A549 (cell line): ENCODE measurements at regions not wholly inside any gene's neighbourhood (a gene's known extent, or its start where the extent isn't known, plus 50 kb on each side); places are given as distances from the start of the nearest gene placed in this dataset.

Experiments used
- ATAC-seq, 2 experiments: fragments of 200-7000 bp in 1 of 2; fragments of >200 bp in 1 of 2; cut with Nextera tagmentation in 1 of 2; cut with Tn5 transposase in 1 of 2; 3 replicates each; pipeline versions ENCODE4 v1.8.0 to v1.9.1; 2018 to 2020; ENCODE audit warnings: mild to moderate bottlenecking in 1 of 2, moderate library complexity in 1 of 2
- CTCF ChIA-PET: fragments of 300-600 bp; sonication (Branson Sonifier 250); formaldehyde crosslinking; extraction: SDS; loops from one replicate; lab custom pipeline; 2021; ENCODE audit warnings: antibody characterized with exemption, inconsistent platforms; lab: Yijun Ruan, JAX
- POLR2A ChIA-PET: fragments of 350-600 bp; formaldehyde crosslinking; extraction: SDS; loops from one replicate; lab custom pipeline; 2021; ENCODE audit warnings: antibody characterized with exemption, inconsistent platforms; lab: Yijun Ruan, JAX
- DNase-seq, 2 experiments: peaks; one replicate each; pipeline versions ENCODE4 v3.0.0 to v3.0.0-alpha.2; 2011 to 2016; ENCODE audit warnings: low read depth in 1 of 2, low spot score in 1 of 2
- FAIRE-seq: peaks from 2 replicates; lab custom pipeline; 2011; peaks lifted over from hg19 to GRCh38; lab: Jason Lieb, UNC
- H3K27ac ChIP-seq, 2 experiments: fragments of >200 bp; sonication (Bioruptor Twin); formaldehyde crosslinking; 3 replicates each; pipeline ENCODE4 v1.5.1; 2016 to 2017
- H3K4me1 ChIP-seq: fragments of >200 bp; sonication (Bioruptor Twin); formaldehyde crosslinking; 3 replicates; pipeline ENCODE4 v1.6.1; 2016
- H3K4me2 ChIP-seq: fragments of >200 bp; sonication (Bioruptor Twin); formaldehyde crosslinking; 3 replicates; pipeline ENCODE4 v1.6.1; 2016
- H3K4me3 ChIP-seq: fragments of >200 bp; sonication (Bioruptor Twin); formaldehyde crosslinking; 3 replicates; pipeline ENCODE4 v1.5.1; 2016
- H3K9me3 ChIP-seq: fragments of >200 bp; sonication (Bioruptor Twin); formaldehyde crosslinking; 3 replicates; pipeline ENCODE4 v1.6.1; 2016
- CHD2 ChIP-seq: fragments of 150-350 bp; IDR thresholded peaks from 2 replicates; pipeline ENCODE4 v1.6.1; 2014; ENCODE audit warnings: low read length; ENCODE audit not compliant: partially characterized antibody
- CHD4 ChIP-seq: fragments of 200-600 bp; sonication (generic); IDR thresholded peaks from 2 replicates; pipeline ENCODE4 v1.6.1; 2016; ENCODE audit warnings: antibody characterized with exemption, mild to moderate bottlenecking, borderline replicate concordance
- EHF ChIP-seq: fragments of 250-450 bp; sonication (Bioruptor Pico); IDR thresholded peaks from 2 replicates; pipeline ENCODE4 v1.5.0; 2020; ENCODE audit warnings: mild to moderate bottlenecking
- FOSB ChIP-seq: fragments of 250-450 bp; sonication (Bioruptor Pico); IDR thresholded peaks from 2 replicates; pipeline ENCODE4 v1.5.0; 2020; ENCODE audit warnings: mild to moderate bottlenecking, moderate library complexity
- GATA3 ChIP-seq: IDR thresholded peaks from 2 replicates; pipeline ENCODE4 v1.6.1; 2012; ENCODE audit warnings: borderline replicate concordance
- HEYL ChIP-seq: fragments of 250-450 bp; sonication (Bioruptor Pico); IDR thresholded peaks from 2 replicates; pipeline ENCODE4 v1.8.0; 2021; ENCODE audit warnings: mild to moderate bottlenecking, moderate library complexity
- HOXB5 ChIP-seq: fragments of 250-450 bp; sonication (Bioruptor Pico); IDR thresholded peaks from 2 replicates; pipeline ENCODE4 v1.5.0; 2020; ENCODE audit warnings: mild to moderate bottlenecking, moderate library complexity
- JUN ChIP-seq, 2 experiments: fragments of >200 bp; sonication (Bioruptor Twin); formaldehyde crosslinking; IDR thresholded peaks; 2 replicates in 1 of 2; 3 replicates in 1 of 2; pipeline ENCODE4 v1.6.1; 2016 to 2017
- KDM5A ChIP-seq: fragments of 200-600 bp; sonication (generic); IDR thresholded peaks from 2 replicates; pipeline ENCODE4 v1.6.1; 2016; ENCODE audit warnings: antibody characterized with exemption, mild to moderate bottlenecking
- MAFK ChIP-seq: fragments of 450-650 bp; IDR thresholded peaks from 2 replicates; pipeline ENCODE4 v1.6.1; 2014; ENCODE audit not compliant: partially characterized antibody
- MAZ ChIP-seq: fragments of 150-350 bp; IDR thresholded peaks from 2 replicates; pipeline ENCODE4 v1.6.1; 2014; ENCODE audit warnings: antibody characterized with exemption, low read depth, low read length, borderline replicate concordance
- NFE2L2 ChIP-seq: fragments of 150-350 bp; conservative IDR thresholded peaks from 2 replicates; pipeline ENCODE4 v1.6.1; 2014; ENCODE audit warnings: low read length
- NPAS2 ChIP-seq: fragments of 250-450 bp; sonication (Bioruptor Pico); IDR thresholded peaks from 2 replicates; pipeline ENCODE4 v1.8.0; 2022; ENCODE audit warnings: mild to moderate bottlenecking, moderate library complexity, borderline replicate concordance
- NR3C1 ChIP-seq: fragments of >200 bp; sonication (Bioruptor Twin); formaldehyde crosslinking; IDR thresholded peaks from 3 replicates; pipeline ENCODE4 v1.6.1; 2017
- POLR2AphosphoS2 ChIP-seq: conservative IDR thresholded peaks from 2 replicates; pipeline ENCODE4 v1.6.1; 2012; ENCODE audit warnings: low read length, improper control_type of control experiment, inconsistent platforms
- RAD21 ChIP-seq, 2 experiments: fragments of >200 bp in 1 of 2; sonication (Bioruptor Twin) in 1 of 2; formaldehyde crosslinking in 1 of 2; IDR thresholded peaks in 1 of 2; conservative IDR thresholded peaks in 1 of 2; 2 replicates in 1 of 2; 3 replicates in 1 of 2; pipeline ENCODE4 v1.6.1; 2012 to 2018; ENCODE audit warnings: inconsistent platforms in 1 of 2
- RCOR1 ChIP-seq: fragments of 150-350 bp; IDR thresholded peaks from 2 replicates; pipeline ENCODE4 v1.6.1; 2014; ENCODE audit warnings: antibody characterized with exemption, low read length, low read depth
- RNF2 ChIP-seq: fragments of 200-600 bp; sonication (generic); IDR thresholded peaks from 2 replicates; pipeline ENCODE4 v1.6.1; 2016; ENCODE audit warnings: low read depth, mild to moderate bottlenecking, antibody characterized with exemption, moderate library complexity, borderline replicate concordance
- SREBF2 ChIP-seq: fragments of 450-650 bp; IDR thresholded peaks from 2 replicates; pipeline ENCODE4 v1.6.1; 2014; ENCODE audit warnings: mild to moderate bottlenecking, moderate library complexity
- TP53 ChIP-seq: fragments of 250-450 bp; sonication (Bioruptor Pico); IDR thresholded peaks from 2 replicates; pipeline ENCODE4 v1.5.0; 2021; ENCODE audit warnings: mild to moderate bottlenecking, moderate library complexity
- ZC3H11A ChIP-seq: fragments of 450-650 bp; IDR thresholded peaks from 2 replicates; pipeline ENCODE4 v1.6.1; 2014; ENCODE audit warnings: antibody characterized with exemption, mild to moderate bottlenecking
- ZFP36 ChIP-seq: fragments of 450-650 bp; IDR thresholded peaks from 2 replicates; pipeline ENCODE4 v1.6.1; 2014; ENCODE audit warnings: borderline replicate concordance; ENCODE audit not compliant: partially characterized antibody
- ZNF302 ChIP-seq: fragments of 250-450 bp; sonication (Bioruptor Pico); IDR thresholded peaks from 2 replicates; pipeline ENCODE4 v1.9.0; 2021; ENCODE audit warnings: inconsistent platforms, mild to moderate bottlenecking, moderate library complexity
- ZSCAN20 ChIP-seq: fragments of 250-450 bp; sonication (Bioruptor Pico); IDR thresholded peaks from 2 replicates; pipeline ENCODE4 v1.8.0; 2022; ENCODE audit warnings: mild to moderate bottlenecking, moderate library complexity
- WGBS: methylation state at CpG from one replicate; pipeline ENCODE4 v1.1.6; 2017; ENCODE audit errors: missing lambda C conversion rate; 5-methylcytosine and 5-hydroxymethylcytosine counted together
- TF ChIP-seq, protein P1 (sequence below): fragments of 200-600 bp; sonication (generic); IDR thresholded peaks from 2 replicates; pipeline ENCODE4 v1.6.1; 2016; ENCODE audit warnings: antibody characterized with exemption, mild to moderate bottlenecking, moderate library complexity
- TF ChIP-seq, protein P2 (sequence below): fragments of 150-350 bp; IDR thresholded peaks from 2 replicates; pipeline ENCODE4 v1.6.1; 2014; ENCODE audit warnings: low read depth, mild to moderate bottlenecking, low read length
- TF ChIP-seq, protein P3 (sequence below): IDR thresholded peaks from 2 replicates; pipeline ENCODE4 v1.6.1; 2012; ENCODE audit warnings: low read depth, borderline replicate concordance
- TF ChIP-seq, protein P4 (sequence below): fragments of 250-450 bp; sonication (Bioruptor Pico); IDR thresholded peaks from 2 replicates; pipeline ENCODE4 v1.5.0; 2020; ENCODE audit warnings: low read depth, mild to moderate bottlenecking, moderate library complexity
- TF ChIP-seq, protein P5 (sequence below): fragments of 250-450 bp; sonication (Bioruptor Pico); IDR thresholded peaks from 2 replicates; pipeline ENCODE4 v1.5.0; 2021; ENCODE audit warnings: mild to moderate bottlenecking, moderate library complexity, borderline replicate concordance

DNA sequence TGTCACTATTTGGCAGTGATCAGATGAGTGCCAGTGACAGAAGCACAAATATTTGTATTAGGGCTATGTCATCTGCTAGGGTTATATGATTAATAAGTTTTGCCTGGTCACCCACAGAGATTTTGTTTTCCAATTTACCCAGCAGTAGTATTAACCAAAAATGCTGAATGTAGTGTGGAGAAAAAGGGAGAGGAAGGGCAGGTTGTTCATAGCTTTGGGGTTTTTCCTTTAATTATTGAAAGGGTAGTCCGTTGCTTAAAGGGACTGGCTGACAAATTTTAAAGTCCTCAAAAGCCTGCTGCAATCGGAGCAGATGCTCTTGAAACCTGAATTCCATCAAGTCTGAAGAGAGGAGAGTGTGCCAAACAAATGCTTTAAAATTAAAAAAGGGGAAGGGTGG, 237.9 kb upstream of the CCDC196 start:
- ATAC-seq (no peak), FAIRE-seq (no peak), DNase-seq (no peak)
- no peak overlapping the region for H3K4me3 ChIP-seq
- POLR2A ChIA-PET, result no interaction called here
- TF ChIP-seq MAFK (no peak), CHD4 (no peak), HEYL (CRISPR knock-in tag) (no peak), EHF (no peak), NFE2L2 (no peak), ZC3H11A (no peak), CHD2 (no peak), JUN (IDR thresholded peaks at IDR 0.05) (no peak), FOSB (CRISPR knock-in tag) (no peak), TP53 (no peak), SREBF2 (no peak), GATA3 (no peak), POLR2AphosphoS2 (no peak), KDM5A (no peak), RCOR1 (no peak), ZNF302 (CRISPR knock-in tag) (no peak)
- TF ChIP-seq, protein P1, sequence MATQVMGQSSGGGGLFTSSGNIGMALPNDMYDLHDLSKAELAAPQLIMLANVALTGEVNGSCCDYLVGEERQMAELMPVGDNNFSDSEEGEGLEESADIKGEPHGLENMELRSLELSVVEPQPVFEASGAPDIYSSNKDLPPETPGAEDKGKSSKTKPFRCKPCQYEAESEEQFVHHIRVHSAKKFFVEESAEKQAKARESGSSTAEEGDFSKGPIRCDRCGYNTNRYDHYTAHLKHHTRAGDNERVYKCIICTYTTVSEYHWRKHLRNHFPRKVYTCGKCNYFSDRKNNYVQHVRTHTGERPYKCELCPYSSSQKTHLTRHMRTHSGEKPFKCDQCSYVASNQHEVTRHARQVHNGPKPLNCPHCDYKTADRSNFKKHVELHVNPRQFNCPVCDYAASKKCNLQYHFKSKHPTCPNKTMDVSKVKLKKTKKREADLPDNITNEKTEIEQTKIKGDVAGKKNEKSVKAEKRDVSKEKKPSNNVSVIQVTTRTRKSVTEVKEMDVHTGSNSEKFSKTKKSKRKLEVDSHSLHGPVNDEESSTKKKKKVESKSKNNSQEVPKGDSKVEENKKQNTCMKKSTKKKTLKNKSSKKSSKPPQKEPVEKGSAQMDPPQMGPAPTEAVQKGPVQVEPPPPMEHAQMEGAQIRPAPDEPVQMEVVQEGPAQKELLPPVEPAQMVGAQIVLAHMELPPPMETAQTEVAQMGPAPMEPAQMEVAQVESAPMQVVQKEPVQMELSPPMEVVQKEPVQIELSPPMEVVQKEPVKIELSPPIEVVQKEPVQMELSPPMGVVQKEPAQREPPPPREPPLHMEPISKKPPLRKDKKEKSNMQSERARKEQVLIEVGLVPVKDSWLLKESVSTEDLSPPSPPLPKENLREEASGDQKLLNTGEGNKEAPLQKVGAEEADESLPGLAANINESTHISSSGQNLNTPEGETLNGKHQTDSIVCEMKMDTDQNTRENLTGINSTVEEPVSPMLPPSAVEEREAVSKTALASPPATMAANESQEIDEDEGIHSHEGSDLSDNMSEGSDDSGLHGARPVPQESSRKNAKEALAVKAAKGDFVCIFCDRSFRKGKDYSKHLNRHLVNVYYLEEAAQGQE, result no peak
- TF ChIP-seq, protein P2, sequence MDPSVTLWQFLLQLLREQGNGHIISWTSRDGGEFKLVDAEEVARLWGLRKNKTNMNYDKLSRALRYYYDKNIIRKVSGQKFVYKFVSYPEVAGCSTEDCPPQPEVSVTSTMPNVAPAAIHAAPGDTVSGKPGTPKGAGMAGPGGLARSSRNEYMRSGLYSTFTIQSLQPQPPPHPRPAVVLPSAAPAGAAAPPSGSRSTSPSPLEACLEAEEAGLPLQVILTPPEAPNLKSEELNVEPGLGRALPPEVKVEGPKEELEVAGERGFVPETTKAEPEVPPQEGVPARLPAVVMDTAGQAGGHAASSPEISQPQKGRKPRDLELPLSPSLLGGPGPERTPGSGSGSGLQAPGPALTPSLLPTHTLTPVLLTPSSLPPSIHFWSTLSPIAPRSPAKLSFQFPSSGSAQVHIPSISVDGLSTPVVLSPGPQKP, result no peak
- TF ChIP-seq, protein P3, sequence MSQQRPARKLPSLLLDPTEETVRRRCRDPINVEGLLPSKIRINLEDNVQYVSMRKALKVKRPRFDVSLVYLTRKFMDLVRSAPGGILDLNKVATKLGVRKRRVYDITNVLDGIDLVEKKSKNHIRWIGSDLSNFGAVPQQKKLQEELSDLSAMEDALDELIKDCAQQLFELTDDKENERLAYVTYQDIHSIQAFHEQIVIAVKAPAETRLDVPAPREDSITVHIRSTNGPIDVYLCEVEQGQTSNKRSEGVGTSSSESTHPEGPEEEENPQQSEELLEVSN, result no peak
- H3K4me1 ChIP-seq, result no peaks in the 10 kb centered on the region
- CTCF ChIA-PET, result no interaction called here
- H3K27ac ChIP-seq, result no peak overlapping the region
- 0% methylated on average over 2 of the region's 2 CpGs for WGBS
- no peaks in the 10 kb centered on the region for H3K9me3 ChIP-seq
- H3K4me2 ChIP-seq, result no peak overlapping the region

DNA sequence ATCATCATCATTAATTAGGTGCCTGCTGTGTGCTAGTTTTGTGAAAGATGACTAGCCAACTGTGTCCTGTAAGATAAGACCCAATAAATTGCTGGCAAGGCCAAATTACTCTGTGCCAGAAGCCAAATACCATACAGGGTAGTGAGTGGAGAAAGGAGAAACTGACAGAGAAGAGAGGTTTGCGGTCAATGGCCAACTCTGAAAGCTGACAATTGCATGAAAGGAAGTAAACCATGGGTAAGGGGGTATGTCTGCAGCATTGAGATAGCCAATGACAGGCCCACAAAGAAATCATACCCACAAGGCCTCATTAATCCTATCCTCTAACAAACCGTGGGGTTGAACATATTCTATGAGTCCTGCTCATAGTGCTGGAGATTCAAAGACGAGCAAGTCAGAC, 236.6 kb upstream of the CCDC196 start:
- DNase-seq (no peak), ATAC-seq (no peak), FAIRE-seq (no peak)
- Histone ChIP-seq H3K4me3 (no peak overlapping the region), H3K4me1 (no peaks in the 10 kb centered on the region), H3K4me2 (no peak overlapping the region), H3K27ac (no peak overlapping the region), H3K9me3 (no peaks in the 10 kb centered on the region)
- WGBS, result 17% methylated on average over 3 of the region's 3 CpGs
- ChIA-PET POLR2A (no interaction called here), CTCF (no interaction called here)
- TF ChIP-seq ZSCAN20 (CRISPR knock-in tag), result no peak
- no peak for TF ChIP-seq RAD21 (conservative IDR thresholded peaks at IDR 0.05 in 1 of 2, IDR thresholded peaks at IDR 0.05 in 1 of 2)
- TF ChIP-seq, protein P4, sequence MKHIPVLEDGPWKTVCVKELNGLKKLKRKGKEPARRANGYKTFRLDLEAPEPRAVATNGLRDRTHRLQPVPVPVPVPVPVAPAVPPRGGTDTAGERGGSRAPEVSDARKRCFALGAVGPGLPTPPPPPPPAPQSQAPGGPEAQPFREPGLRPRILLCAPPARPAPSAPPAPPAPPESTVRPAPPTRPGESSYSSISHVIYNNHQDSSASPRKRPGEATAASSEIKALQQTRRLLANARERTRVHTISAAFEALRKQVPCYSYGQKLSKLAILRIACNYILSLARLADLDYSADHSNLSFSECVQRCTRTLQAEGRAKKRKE (CRISPR knock-in tag), result no peak
- TF ChIP-seq RNF2, result no peak
- TF ChIP-seq, protein P3, result no peak
- no peak for TF ChIP-seq NR3C1
- no peak for TF ChIP-seq CHD4
- TF ChIP-seq HOXB5 (CRISPR knock-in tag), result no peak
- no peak for TF ChIP-seq ZFP36
- no peak for TF ChIP-seq EHF
- no peak for TF ChIP-seq MAZ
- no peak for TF ChIP-seq SREBF2
- TF ChIP-seq, protein P5, sequence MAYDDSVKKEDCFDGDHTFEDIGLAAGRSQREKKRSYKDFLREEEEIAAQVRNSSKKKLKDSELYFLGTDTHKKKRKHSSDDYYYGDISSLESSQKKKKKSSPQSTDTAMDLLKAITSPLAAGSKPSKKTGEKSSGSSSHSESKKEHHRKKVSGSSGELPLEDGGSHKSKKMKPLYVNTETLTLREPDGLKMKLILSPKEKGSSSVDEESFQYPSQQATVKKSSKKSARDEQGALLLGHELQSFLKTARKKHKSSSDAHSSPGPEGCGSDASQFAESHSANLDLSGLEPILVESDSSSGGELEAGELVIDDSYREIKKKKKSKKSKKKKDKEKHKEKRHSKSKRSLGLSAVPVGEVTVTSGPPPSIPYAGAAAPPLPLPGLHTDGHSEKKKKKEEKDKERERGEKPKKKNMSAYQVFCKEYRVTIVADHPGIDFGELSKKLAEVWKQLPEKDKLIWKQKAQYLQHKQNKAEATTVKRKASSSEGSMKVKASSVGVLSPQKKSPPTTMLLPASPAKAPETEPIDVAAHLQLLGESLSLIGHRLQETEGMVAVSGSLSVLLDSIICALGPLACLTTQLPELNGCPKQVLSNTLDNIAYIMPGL (CRISPR knock-in tag), result no peak
- no peak for TF ChIP-seq NPAS2 (CRISPR knock-in tag)
